ENCODE measurements at regions not wholly inside any gene's neighbourhood (a gene's known extent, or its start where the extent isn't known, plus 50 kb on each side); places are given as distances from the start of the nearest gene placed in this dataset.

GRCh38 chr13:111899714-111900389, 167.1 kb upstream of the SOX1 start (continued):
- TF ChIP-seq CTCF (IDR thresholded peaks at IDR 0.05; ENCODE audit: low read depth, low read length, missing input control), result no peak
- TF ChIP-seq EGR1 (IDR thresholded peaks at IDR 0.05; ENCODE audit: low read depth in 2 of 2), result no peak
- TF ChIP-seq MAX (IDR thresholded peaks at IDR 0.05), result no peak

- TF ChIP-seq HNF4A (conservative IDR thresholded peaks at IDR 0.05) (no peak), MAX (IDR thresholded peaks at IDR 0.05) (no peak), CTCF (IDR thresholded peaks at IDR 0.05; ENCODE audit: low read depth, low read length, missing input control) (no peak), RAD21 (IDR thresholded peaks at IDR 0.05) (no peak), HNF4G (IDR thresholded peaks at IDR 0.05) (no peak), GABPA (IDR thresholded peaks at IDR 0.05 in 1 of 2, conservative IDR thresholded peaks at IDR 0.05 in 1 of 2) (no peak), ZBTB33 (IDR thresholded peaks at IDR 0.05) (no peak), SP1 (IDR thresholded peaks at IDR 0.05) (no peak), EGR1 (IDR thresholded peaks at IDR 0.05; ENCODE audit: low read depth in 2 of 2) (no peak), TAF1 (conservative IDR thresholded peaks at IDR 0.05) (no peak), FOXA2 (IDR thresholded peaks at IDR 0.05) (no peak), RXRA (IDR thresholded peaks at IDR 0.05) (no peak), REST (IDR thresholded peaks at IDR 0.05) (no peak), ATF3 (IDR thresholded peaks at IDR 0.05) (no peak), YY1 (IDR thresholded peaks at IDR 0.05) (no peak), JUND (IDR thresholded peaks at IDR 0.05) (no peak), NR2F2 (IDR thresholded peaks at IDR 0.05) (no peak), FOXA1 (IDR thresholded peaks at IDR 0.05) (no peak)
- Histone ChIP-seq H3K36me3 (ENCODE audit: control insufficient read depth in 4 of 4, insufficient read depth in 3 of 4, low read depth in 1 of 4, low read length in 3 of 4) (no peaks in the 10 kb centered on the region), H3K9me3 (ENCODE audit: control insufficient read depth in 4 of 4, low read length in 3 of 4) (no peaks in the 10 kb centered on the region), H3K9ac (ENCODE audit: low read depth in 1 of 2, low read length in 2 of 2) (no peak overlapping the region), H3K27ac (ENCODE audit: low read depth in 1 of 2, low read length in 2 of 2) (no peak overlapping the region), H3K4me3 (ENCODE audit: low read depth in 1 of 3, low read length in 3 of 3) (no peak overlapping the region), H3K4me1 (ENCODE audit: control insufficient read depth in 4 of 4, insufficient read depth in 4 of 4, low read length in 3 of 4) (no peaks in the 10 kb centered on the region), H3K27me3 (ENCODE audit: control insufficient read depth in 4 of 4, insufficient read depth in 4 of 4, low read length in 3 of 4) (peaks cover 0 to 5% (median 0%) of the 10 kb centered on the region in 4 donors)
- WGBS, result 56% methylated on average over 26 of the region's 26 CpGs
- DNase-seq (ENCODE audit: low spot score), result no peak
Observed at GRCh38 chr13:111900390-111901131, 166.4 kb upstream of the SOX1 start.

Measured in liver (tissue), 8 donors.